Stomach (tissue), 4 donors: ENCODE measurements at regions not wholly inside any gene's neighbourhood (a gene's known extent, or its start where the extent isn't known, plus 50 kb on each side); places are given as distances from the start of the nearest gene placed in this dataset.

ENCODE experiments used
- CTCF ChIP-seq, 7 experiments: fragments of 450-650 bp in 4 of 7; fragments of 200-600 bp in 3 of 7; sonication (generic) in 3 of 7; IDR thresholded peaks; one replicate each; pipeline ENCODE4 v1.5.1; 2016 to 2019; ENCODE audit warnings: antibody characterized with exemption in 7 of 7, control low read depth in 2 of 7, mild to moderate bottlenecking in 1 of 7
- POLR2AphosphoS5 ChIP-seq, 3 donors: sonication (generic); formaldehyde crosslinking; IDR thresholded peaks; one replicate each; pipeline ENCODE4 v1.6.1; 2016; ENCODE audit warnings: antibody characterized with exemption in 3 of 3

DNA sequence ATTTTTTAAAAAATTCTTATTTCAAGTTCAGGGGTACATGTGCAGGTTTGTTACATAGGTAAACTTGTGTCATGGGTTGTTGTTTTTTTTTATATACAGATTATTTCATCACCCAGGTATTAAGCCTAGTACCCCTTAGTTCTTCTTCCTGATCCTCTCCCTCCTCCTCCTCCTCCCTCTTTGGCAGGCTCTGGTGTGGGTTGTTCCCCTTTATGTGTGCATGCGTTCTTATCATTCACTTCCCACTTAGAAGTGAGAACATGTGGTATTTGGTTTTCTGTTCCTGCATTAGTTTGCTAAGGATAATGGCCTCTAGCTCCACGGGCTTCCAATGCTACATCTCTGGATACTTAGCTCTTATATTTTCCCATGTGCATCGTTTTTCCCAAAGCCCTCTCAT is 404.4 kb downstream of the HAPSTR1 start:
- no peak for TF ChIP-seq POLR2AphosphoS5 (IDR thresholded peaks at IDR 0.05)
- TF ChIP-seq CTCF (IDR thresholded peaks at IDR 0.05): no peak
